Cardiac fibroblast (primary cell): ENCODE measurements at regions not wholly inside any gene's neighbourhood (a gene's known extent, or its start where the extent isn't known, plus 50 kb on each side); places are given as distances from the start of the nearest gene placed in this dataset.

Experiments
- DNase-seq, 2 donors: peaks; one replicate each; pipeline versions ENCODE4 v3.0.0 to v3.0.0-alpha.2; 2010; ENCODE audit warnings: low read depth in 2 of 2
- H3K4me3 ChIP-seq, 2 donors: replicated peaks in 1 of 2; 1 replicate in 1 of 2; 2 replicates in 1 of 2; pipeline ENCODE4 v1.5.1; 2011; ENCODE audit warnings: low read depth in 2 of 2, low read length in 2 of 2, mild to moderate bottlenecking in 2 of 2, moderate library complexity in 1 of 2
- CTCF ChIP-seq: IDR thresholded peaks from one replicate; pipeline ENCODE4 v1.5.1; 2011; ENCODE audit warnings: low read depth, mild to moderate bottlenecking, low read length, inconsistent platforms

- no peak for TF ChIP-seq CTCF
- DNase-seq = no peak
- H3K4me3 ChIP-seq = no peak overlapping the region
These were observed 212.4 kb downstream of the TLE1 start for GRCh38 chr9:81476813-81477490.

GRCh38 chr9:81474792-81475191, 214.6 kb downstream of the TLE1 start:
- no peak overlapping the region for H3K4me3 ChIP-seq
- no peak for TF ChIP-seq CTCF
- DNase-seq = no peak

- TF ChIP-seq CTCF = no peak
- no peak overlapping the region for H3K4me3 ChIP-seq
- no peak for DNase-seq
These were observed 215.2 kb downstream of the TLE1 start for GRCh38 chr9:81474125-81474524.

GRCh38 chr9:81473708-81474107, 215.6 kb downstream of the TLE1 start:
- no peak overlapping the region for H3K4me3 ChIP-seq
- TF ChIP-seq CTCF = no peak
- no peak for DNase-seq

- H3K4me3 ChIP-seq = no peak overlapping the region
- no peak for DNase-seq
- no peak for TF ChIP-seq CTCF
These were observed 216.1 kb downstream of the TLE1 start for GRCh38 chr9:81473206-81473605.

- no peak for TF ChIP-seq CTCF
- H3K4me3 ChIP-seq = no peak overlapping the region
These were observed 216.6 kb downstream of the TLE1 start for GRCh38 chr9:81472701-81473100.

GRCh38 chr9:81470864-81471263, 218.5 kb downstream of the TLE1 start:
- no peak for TF ChIP-seq CTCF
- no peak overlapping the region for H3K4me3 ChIP-seq
- DNase-seq = no peak

More at GRCh38 chr9:81472701-81473100, 216.6 kb downstream of the TLE1 start:
- DNase-seq = no peak
